Choroid plexus epithelial cell (primary cell): ENCODE measurements at regions not wholly inside any gene's neighbourhood (a gene's known extent, or its start where the extent isn't known, plus 50 kb on each side); places are given as distances from the start of the nearest gene placed in this dataset.

Source experiments
- DNase-seq: peaks from one replicate; pipeline ENCODE4 v3.0.0-alpha.2; 2010; ENCODE audit warnings: low read depth
- H3K4me3 ChIP-seq: 2 replicates; pipeline ENCODE4 v1.5.1; 2011; ENCODE audit warnings: low read depth, mild to moderate bottlenecking, control low read depth, low read length, moderate library complexity
- CTCF ChIP-seq: conservative IDR thresholded peaks from 2 replicates; pipeline ENCODE4 v1.5.1; 2011; ENCODE audit warnings: low read depth, mild to moderate bottlenecking, control low read depth, inconsistent platforms, low read length, moderate library complexity

- H3K4me3 ChIP-seq, result no peak overlapping the region
- DNase-seq, result no peak
- TF ChIP-seq CTCF, result no peak
Measured at GRCh38 chr20:55540486-55540885, 464.8 kb downstream of the CBLN4 start.

DNA sequence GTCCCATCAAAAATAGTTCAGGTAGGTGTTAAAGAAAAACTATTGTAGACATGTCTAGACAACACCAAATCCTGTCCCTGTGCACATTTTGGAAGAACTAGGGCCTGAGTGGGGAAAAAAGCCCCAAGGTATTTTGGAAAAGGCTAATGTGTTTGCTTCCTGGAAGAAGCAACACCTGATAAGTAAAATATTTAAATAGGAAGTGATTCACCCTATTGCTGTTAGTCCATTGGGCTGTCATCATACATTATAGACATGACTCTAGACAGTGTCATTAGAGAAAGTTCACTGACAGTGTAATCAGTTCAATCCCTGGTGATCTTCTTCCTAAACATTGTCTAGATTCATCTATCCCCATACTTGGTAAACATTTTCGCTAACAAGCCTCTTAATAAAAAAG is 465.3 kb downstream of the CBLN4 start:
- no peak for TF ChIP-seq CTCF
- DNase-seq, result no peak
- no peak overlapping the region for H3K4me3 ChIP-seq

DNA sequence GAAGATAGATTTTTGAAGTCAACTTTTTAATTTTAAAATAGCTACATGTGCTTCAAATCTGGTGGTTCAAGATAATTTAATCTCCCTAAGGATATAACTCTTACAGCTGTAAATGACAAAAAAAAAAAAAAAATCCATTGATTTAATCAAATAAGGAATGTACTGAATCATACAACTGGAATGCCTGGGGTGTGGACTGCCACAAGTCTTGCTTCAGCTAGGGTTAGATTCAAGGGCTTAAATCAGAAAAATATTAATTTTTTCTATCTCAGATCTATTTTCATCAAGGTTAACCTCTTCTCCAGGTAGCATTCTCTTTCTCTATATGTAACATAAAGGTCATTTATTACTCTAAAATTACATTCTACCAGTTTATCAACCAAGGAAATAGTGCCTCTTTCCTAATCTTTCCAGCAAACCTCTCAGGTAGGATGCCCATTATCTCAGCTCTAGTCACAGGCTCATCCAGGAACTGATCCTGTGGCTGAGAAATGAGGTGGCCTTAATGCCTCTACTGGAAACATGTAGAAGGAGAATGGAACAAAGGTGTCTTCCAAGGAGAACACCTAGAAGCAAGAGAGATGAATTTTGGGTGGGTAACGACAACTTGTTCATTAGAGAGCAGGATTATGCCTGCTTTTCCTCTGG is 466.9 kb downstream of the CBLN4 start:
- no peak for TF ChIP-seq CTCF
- DNase-seq, result peak; percentile 0
- H3K4me3 ChIP-seq, result no peak overlapping the region

DNA sequence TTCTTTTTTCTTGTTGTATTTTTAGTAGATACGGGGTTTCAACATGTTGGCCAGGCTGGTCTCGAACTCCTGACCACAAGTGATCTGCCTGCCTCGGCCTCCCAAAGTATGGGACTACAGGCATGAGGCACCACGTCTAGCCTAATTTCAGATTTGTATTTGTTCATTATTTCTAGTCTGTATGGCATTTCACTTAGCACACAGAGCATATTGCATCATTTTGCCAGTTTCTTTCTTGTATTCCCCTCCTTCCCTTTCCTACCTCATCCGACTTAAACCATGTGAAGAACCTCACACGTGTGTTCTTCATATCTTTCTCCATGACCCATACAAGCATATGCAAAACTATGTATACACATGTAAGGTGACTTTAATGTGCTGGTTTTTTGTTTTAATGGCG is 470.0 kb downstream of the CBLN4 start:
- no peak for TF ChIP-seq CTCF
- no peak for DNase-seq
- no peak overlapping the region for H3K4me3 ChIP-seq

DNA sequence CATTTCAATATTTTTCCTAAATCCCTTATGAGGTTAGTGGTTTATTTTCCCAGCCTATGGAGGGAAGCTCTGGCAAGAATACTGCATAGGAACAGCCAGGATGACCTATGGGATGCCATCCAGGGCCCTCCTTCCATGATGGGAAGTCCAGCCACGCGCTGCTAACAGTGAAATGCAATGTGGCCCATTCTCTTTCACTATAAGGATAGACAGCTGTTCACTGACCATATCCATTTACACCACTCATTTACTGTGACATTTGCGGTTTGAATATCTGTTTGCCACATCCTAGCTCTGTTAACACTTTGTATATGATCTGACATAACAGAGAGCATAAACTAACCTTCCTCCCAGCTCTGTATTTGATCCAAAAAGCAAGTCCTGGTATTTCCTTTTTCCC is 471.7 kb downstream of the CBLN4 start:
- no peak for DNase-seq
- no peak overlapping the region for H3K4me3 ChIP-seq
- TF ChIP-seq CTCF, result no peak

GRCh38 chr20:55530763-55531162 is 474.6 kb downstream of the CBLN4 start:
- H3K4me3 ChIP-seq, result no peak overlapping the region
- no peak for TF ChIP-seq CTCF
- DNase-seq, result no peak

DNA sequence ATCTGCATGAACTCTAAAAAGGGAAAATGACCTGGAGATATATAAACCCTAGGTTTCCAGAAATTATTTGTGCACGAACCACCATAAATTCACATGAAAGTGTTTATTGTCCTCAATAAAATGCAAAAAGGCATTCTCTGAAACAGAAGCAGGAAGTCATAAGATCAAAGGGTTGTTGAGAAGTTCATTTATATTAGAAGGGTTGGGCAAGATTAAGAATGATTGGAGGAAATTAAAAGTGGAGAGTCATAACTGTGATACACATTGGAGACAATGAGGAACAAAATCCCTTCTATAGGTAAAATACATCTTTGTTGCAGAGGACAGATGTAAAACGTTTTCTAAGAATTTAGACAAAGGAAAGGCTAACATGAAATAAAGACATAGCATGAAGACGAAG is 476.8 kb downstream of the CBLN4 start:
- no peak for DNase-seq
- no peak for TF ChIP-seq CTCF

More for the DNA sequence above, 476.8 kb downstream of the CBLN4 start:
- no peak overlapping the region for H3K4me3 ChIP-seq
